GM23338 (cell line): ENCODE measurements at regions not wholly inside any gene's neighbourhood (a gene's known extent, or its start where the extent isn't known, plus 50 kb on each side); places are given as distances from the start of the nearest gene placed in this dataset.

ENCODE experiments used
- ATAC-seq: fragments of 200-7000 bp; cut with Tn5 transposase; 3 replicates; pipeline ENCODE4 v1.9.1; 2020
- DNase-seq: peaks from one replicate; pipeline ENCODE4 v3.0.0-alpha.2; 2015; ENCODE audit warnings: low spot score
- H2AFZ ChIP-seq: fragments of 200-600 bp; sonication (generic); 2 replicates; pipeline ENCODE4 v1.8.0; 2016; ENCODE audit warnings: antibody characterized with exemption, mild to moderate bottlenecking, moderate library complexity
- H3F3A ChIP-seq: fragments of 200-600 bp; sonication (generic); replicated peaks from 2 replicates; pipeline ENCODE4 v1.8.0; 2017; ENCODE audit warnings: antibody characterized with exemption, mixed run types, low read depth
- H3K27ac ChIP-seq: fragments of 200-600 bp; sonication (generic); 2 replicates; pipeline ENCODE4 v1.6.1; 2016; ENCODE audit warnings: low read depth
- H3K27me3 ChIP-seq: fragments of 200-600 bp; sonication (generic); 2 replicates; pipeline ENCODE4 v1.8.0; 2016; ENCODE audit warnings: mild to moderate bottlenecking, mixed run types, moderate library complexity; ENCODE audit not compliant: insufficient read depth
- H3K36me3 ChIP-seq: fragments of 200-600 bp; sonication (generic); 2 replicates; pipeline ENCODE4 v1.8.0; 2016; ENCODE audit warnings: mild to moderate bottlenecking; ENCODE audit not compliant: insufficient read depth
- H3K4me1 ChIP-seq: fragments of 200-600 bp; sonication (generic); 2 replicates; pipeline ENCODE4 v1.8.0; 2016; ENCODE audit warnings: mild to moderate bottlenecking, moderate library complexity; ENCODE audit not compliant: insufficient read depth
- H3K4me2 ChIP-seq: fragments of 200-600 bp; sonication (generic); 2 replicates; pipeline ENCODE4 v1.7.1; 2017; ENCODE audit warnings: mixed run types
- H3K4me3 ChIP-seq: fragments of 200-600 bp; sonication (generic); 2 replicates; pipeline ENCODE4 v1.6.1; 2016; ENCODE audit warnings: mixed run types
- H3K79me2 ChIP-seq: fragments of 200-600 bp; sonication (generic); replicated peaks from 2 replicates; pipeline ENCODE4 v1.8.0; 2017; ENCODE audit warnings: mild to moderate bottlenecking; ENCODE audit not compliant: insufficient read depth
- H3K9me2 ChIP-seq: fragments of 200-600 bp; sonication (generic); 2 replicates; pipeline ENCODE4 v1.8.0; 2017; ENCODE audit not compliant: insufficient read depth
- H4K20me1 ChIP-seq: fragments of 200-600 bp; sonication (generic); replicated peaks from 2 replicates; pipeline ENCODE4 v1.8.0; 2017; ENCODE audit warnings: mild to moderate bottlenecking; ENCODE audit not compliant: insufficient read depth
- H3K27ac Mint-ChIP-seq: 2 replicates; pipeline ENCODE4 v1.8.0; 2020; ENCODE audit warnings: inconsistent platforms, mild to moderate bottlenecking, moderate library complexity, mixed read lengths
- H3K27me3 Mint-ChIP-seq: 3 replicates; pipeline ENCODE4 v1.8.0; 2022; ENCODE audit warnings: low read depth, mild to moderate bottlenecking, moderate library complexity, mixed read lengths, inconsistent platforms; ENCODE audit not compliant: insufficient read depth, poor library complexity
- H3K36me3 Mint-ChIP-seq: 3 replicates; pipeline ENCODE4 v1.8.0; 2021; ENCODE audit warnings: low read depth, mild to moderate bottlenecking, inconsistent platforms, moderate library complexity, mixed read lengths
- H3K4me1 Mint-ChIP-seq: 3 replicates; pipeline ENCODE4 v1.8.0; 2020; ENCODE audit warnings: mild to moderate bottlenecking, inconsistent platforms, mixed read lengths
- H3K4me3 Mint-ChIP-seq: 3 replicates; pipeline ENCODE4 v1.8.0; 2021; ENCODE audit warnings: moderate library complexity, mild to moderate bottlenecking, inconsistent platforms, mixed read lengths
- H3K9me3 Mint-ChIP-seq: 3 replicates; pipeline ENCODE4 v1.8.0; 2020; ENCODE audit warnings: moderate library complexity, mild to moderate bottlenecking, inconsistent platforms, mixed read lengths
- CREB1 ChIP-seq: fragments of 250-450 bp; sonication (Bioruptor Pico); IDR thresholded peaks from 2 replicates; pipeline ENCODE4 v1.5.0; 2020; ENCODE audit warnings: low read depth, mild to moderate bottlenecking, moderate library complexity
- EZH2 ChIP-seq: fragments of 200-600 bp; sonication (generic); IDR thresholded peaks from one replicate; pipeline ENCODE4 v1.8.0; 2017; ENCODE audit warnings: antibody characterized with exemption, mild to moderate bottlenecking, low read depth; ENCODE audit not compliant: unreplicated experiment
- EZH2phosphoT487 ChIP-seq: fragments of 200-600 bp; sonication (generic); IDR thresholded peaks from one replicate; pipeline ENCODE4 v1.8.1; 2018; ENCODE audit warnings: antibody characterized with exemption; ENCODE audit not compliant: unreplicated experiment
- JUNB ChIP-seq: IDR thresholded peaks from one replicate; pipeline ENCODE4 v1.6.1; 2016; ENCODE audit warnings: antibody characterized with exemption; ENCODE audit not compliant: unreplicated experiment
- NANOG ChIP-seq: IDR thresholded peaks from 2 replicates; pipeline ENCODE4 v1.6.1; 2016; ENCODE audit warnings: antibody characterized with exemption, borderline replicate concordance
- POLR2AphosphoS5 ChIP-seq: IDR thresholded peaks from 2 replicates; pipeline ENCODE4 v1.6.1; 2016; ENCODE audit warnings: antibody characterized with exemption, low read depth
- STAT1 ChIP-seq: IDR thresholded peaks from one replicate; pipeline ENCODE4 v1.6.1; 2016; ENCODE audit warnings: antibody characterized with exemption; ENCODE audit not compliant: unreplicated experiment
- ZNF114 ChIP-seq: fragments of 250-450 bp; sonication (Bioruptor Pico); IDR thresholded peaks from 2 replicates; pipeline ENCODE4 v1.5.0; 2020; ENCODE audit warnings: mild to moderate bottlenecking, moderate library complexity
- ZNF331 ChIP-seq: fragments of 250-450 bp; sonication (Bioruptor Pico); IDR thresholded peaks from 2 replicates; pipeline ENCODE4 v1.5.0; 2020; ENCODE audit warnings: low read depth, mild to moderate bottlenecking, moderate library complexity
- TF ChIP-seq, protein P1 (sequence below), 2 experiments: fragments of 200-600 bp in 1 of 2; sonication (generic) in 1 of 2; conservative IDR thresholded peaks; 2 replicates each; pipeline versions ENCODE4 v1.5.1 to v1.6.1; 2016 to 2017; ENCODE audit warnings: antibody characterized with exemption in 2 of 2, low read depth in 2 of 2, mild to moderate bottlenecking in 2 of 2, moderate library complexity in 1 of 2
- TF ChIP-seq, protein P2 (sequence below): IDR thresholded peaks from 2 replicates; pipeline ENCODE4 v1.6.1; 2016; ENCODE audit warnings: antibody characterized with exemption
- TF ChIP-seq, protein P3 (sequence below): IDR thresholded peaks from one replicate; pipeline ENCODE4 v1.6.1; 2018; ENCODE audit warnings: antibody characterized with exemption; ENCODE audit not compliant: unreplicated experiment
- TF ChIP-seq, protein P4 (sequence below): fragments of 250-450 bp; sonication (Bioruptor Pico); IDR thresholded peaks from 2 replicates; pipeline ENCODE4 v1.5.0; 2020; ENCODE audit warnings: mild to moderate bottlenecking, moderate library complexity

- Histone ChIP-seq H3K27ac (no peak overlapping the region), H3K27me3 (no peaks in the 10 kb centered on the region), H2AFZ (no peak overlapping the region), H3F3A (no peaks in the 10 kb centered on the region), H3K36me3 (no peaks in the 10 kb centered on the region), H3K79me2 (no peaks in the 10 kb centered on the region), H3K4me1 (no peaks in the 10 kb centered on the region), H3K4me3 (no peak overlapping the region), H3K9me2 (no peaks in the 10 kb centered on the region), H4K20me1 (no peaks in the 10 kb centered on the region), H3K4me2 (no peak overlapping the region)
- H3K4me1 Mint-ChIP-seq = peaks cover 18% of the 10 kb centered on the region
- ATAC-seq (no peak), DNase-seq (no peak)
- H3K27me3 Mint-ChIP-seq = peaks cover 9% of the 10 kb centered on the region
- 0 out of 3 replicates have a peak, but pooled peaks cover 4% of the 10 kb centered on the region for H3K36me3 Mint-ChIP-seq
- no peak for TF ChIP-seq JUNB
- TF ChIP-seq EZH2phosphoT487 = no peak
- TF ChIP-seq ZNF114 (CRISPR knock-in tag) = no peak
- TF ChIP-seq, protein P1, sequence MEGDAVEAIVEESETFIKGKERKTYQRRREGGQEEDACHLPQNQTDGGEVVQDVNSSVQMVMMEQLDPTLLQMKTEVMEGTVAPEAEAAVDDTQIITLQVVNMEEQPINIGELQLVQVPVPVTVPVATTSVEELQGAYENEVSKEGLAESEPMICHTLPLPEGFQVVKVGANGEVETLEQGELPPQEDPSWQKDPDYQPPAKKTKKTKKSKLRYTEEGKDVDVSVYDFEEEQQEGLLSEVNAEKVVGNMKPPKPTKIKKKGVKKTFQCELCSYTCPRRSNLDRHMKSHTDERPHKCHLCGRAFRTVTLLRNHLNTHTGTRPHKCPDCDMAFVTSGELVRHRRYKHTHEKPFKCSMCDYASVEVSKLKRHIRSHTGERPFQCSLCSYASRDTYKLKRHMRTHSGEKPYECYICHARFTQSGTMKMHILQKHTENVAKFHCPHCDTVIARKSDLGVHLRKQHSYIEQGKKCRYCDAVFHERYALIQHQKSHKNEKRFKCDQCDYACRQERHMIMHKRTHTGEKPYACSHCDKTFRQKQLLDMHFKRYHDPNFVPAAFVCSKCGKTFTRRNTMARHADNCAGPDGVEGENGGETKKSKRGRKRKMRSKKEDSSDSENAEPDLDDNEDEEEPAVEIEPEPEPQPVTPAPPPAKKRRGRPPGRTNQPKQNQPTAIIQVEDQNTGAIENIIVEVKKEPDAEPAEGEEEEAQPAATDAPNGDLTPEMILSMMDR (conservative IDR thresholded peaks at IDR 0.05; ENCODE audit: low read depth in 2 of 2) = no peak
- TF ChIP-seq, protein P2, sequence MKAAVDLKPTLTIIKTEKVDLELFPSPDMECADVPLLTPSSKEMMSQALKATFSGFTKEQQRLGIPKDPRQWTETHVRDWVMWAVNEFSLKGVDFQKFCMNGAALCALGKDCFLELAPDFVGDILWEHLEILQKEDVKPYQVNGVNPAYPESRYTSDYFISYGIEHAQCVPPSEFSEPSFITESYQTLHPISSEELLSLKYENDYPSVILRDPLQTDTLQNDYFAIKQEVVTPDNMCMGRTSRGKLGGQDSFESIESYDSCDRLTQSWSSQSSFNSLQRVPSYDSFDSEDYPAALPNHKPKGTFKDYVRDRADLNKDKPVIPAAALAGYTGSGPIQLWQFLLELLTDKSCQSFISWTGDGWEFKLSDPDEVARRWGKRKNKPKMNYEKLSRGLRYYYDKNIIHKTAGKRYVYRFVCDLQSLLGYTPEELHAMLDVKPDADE = no peak
- TF ChIP-seq NANOG = no peak
- TF ChIP-seq, protein P3, sequence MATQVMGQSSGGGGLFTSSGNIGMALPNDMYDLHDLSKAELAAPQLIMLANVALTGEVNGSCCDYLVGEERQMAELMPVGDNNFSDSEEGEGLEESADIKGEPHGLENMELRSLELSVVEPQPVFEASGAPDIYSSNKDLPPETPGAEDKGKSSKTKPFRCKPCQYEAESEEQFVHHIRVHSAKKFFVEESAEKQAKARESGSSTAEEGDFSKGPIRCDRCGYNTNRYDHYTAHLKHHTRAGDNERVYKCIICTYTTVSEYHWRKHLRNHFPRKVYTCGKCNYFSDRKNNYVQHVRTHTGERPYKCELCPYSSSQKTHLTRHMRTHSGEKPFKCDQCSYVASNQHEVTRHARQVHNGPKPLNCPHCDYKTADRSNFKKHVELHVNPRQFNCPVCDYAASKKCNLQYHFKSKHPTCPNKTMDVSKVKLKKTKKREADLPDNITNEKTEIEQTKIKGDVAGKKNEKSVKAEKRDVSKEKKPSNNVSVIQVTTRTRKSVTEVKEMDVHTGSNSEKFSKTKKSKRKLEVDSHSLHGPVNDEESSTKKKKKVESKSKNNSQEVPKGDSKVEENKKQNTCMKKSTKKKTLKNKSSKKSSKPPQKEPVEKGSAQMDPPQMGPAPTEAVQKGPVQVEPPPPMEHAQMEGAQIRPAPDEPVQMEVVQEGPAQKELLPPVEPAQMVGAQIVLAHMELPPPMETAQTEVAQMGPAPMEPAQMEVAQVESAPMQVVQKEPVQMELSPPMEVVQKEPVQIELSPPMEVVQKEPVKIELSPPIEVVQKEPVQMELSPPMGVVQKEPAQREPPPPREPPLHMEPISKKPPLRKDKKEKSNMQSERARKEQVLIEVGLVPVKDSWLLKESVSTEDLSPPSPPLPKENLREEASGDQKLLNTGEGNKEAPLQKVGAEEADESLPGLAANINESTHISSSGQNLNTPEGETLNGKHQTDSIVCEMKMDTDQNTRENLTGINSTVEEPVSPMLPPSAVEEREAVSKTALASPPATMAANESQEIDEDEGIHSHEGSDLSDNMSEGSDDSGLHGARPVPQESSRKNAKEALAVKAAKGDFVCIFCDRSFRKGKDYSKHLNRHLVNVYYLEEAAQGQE = no peak
- no peak for TF ChIP-seq POLR2AphosphoS5
- TF ChIP-seq CREB1 (CRISPR knock-in tag) = no peak
- TF ChIP-seq EZH2 = no peak
- no peak for TF ChIP-seq ZNF331 (CRISPR knock-in tag)
- no peak for TF ChIP-seq STAT1
- TF ChIP-seq, protein P4, sequence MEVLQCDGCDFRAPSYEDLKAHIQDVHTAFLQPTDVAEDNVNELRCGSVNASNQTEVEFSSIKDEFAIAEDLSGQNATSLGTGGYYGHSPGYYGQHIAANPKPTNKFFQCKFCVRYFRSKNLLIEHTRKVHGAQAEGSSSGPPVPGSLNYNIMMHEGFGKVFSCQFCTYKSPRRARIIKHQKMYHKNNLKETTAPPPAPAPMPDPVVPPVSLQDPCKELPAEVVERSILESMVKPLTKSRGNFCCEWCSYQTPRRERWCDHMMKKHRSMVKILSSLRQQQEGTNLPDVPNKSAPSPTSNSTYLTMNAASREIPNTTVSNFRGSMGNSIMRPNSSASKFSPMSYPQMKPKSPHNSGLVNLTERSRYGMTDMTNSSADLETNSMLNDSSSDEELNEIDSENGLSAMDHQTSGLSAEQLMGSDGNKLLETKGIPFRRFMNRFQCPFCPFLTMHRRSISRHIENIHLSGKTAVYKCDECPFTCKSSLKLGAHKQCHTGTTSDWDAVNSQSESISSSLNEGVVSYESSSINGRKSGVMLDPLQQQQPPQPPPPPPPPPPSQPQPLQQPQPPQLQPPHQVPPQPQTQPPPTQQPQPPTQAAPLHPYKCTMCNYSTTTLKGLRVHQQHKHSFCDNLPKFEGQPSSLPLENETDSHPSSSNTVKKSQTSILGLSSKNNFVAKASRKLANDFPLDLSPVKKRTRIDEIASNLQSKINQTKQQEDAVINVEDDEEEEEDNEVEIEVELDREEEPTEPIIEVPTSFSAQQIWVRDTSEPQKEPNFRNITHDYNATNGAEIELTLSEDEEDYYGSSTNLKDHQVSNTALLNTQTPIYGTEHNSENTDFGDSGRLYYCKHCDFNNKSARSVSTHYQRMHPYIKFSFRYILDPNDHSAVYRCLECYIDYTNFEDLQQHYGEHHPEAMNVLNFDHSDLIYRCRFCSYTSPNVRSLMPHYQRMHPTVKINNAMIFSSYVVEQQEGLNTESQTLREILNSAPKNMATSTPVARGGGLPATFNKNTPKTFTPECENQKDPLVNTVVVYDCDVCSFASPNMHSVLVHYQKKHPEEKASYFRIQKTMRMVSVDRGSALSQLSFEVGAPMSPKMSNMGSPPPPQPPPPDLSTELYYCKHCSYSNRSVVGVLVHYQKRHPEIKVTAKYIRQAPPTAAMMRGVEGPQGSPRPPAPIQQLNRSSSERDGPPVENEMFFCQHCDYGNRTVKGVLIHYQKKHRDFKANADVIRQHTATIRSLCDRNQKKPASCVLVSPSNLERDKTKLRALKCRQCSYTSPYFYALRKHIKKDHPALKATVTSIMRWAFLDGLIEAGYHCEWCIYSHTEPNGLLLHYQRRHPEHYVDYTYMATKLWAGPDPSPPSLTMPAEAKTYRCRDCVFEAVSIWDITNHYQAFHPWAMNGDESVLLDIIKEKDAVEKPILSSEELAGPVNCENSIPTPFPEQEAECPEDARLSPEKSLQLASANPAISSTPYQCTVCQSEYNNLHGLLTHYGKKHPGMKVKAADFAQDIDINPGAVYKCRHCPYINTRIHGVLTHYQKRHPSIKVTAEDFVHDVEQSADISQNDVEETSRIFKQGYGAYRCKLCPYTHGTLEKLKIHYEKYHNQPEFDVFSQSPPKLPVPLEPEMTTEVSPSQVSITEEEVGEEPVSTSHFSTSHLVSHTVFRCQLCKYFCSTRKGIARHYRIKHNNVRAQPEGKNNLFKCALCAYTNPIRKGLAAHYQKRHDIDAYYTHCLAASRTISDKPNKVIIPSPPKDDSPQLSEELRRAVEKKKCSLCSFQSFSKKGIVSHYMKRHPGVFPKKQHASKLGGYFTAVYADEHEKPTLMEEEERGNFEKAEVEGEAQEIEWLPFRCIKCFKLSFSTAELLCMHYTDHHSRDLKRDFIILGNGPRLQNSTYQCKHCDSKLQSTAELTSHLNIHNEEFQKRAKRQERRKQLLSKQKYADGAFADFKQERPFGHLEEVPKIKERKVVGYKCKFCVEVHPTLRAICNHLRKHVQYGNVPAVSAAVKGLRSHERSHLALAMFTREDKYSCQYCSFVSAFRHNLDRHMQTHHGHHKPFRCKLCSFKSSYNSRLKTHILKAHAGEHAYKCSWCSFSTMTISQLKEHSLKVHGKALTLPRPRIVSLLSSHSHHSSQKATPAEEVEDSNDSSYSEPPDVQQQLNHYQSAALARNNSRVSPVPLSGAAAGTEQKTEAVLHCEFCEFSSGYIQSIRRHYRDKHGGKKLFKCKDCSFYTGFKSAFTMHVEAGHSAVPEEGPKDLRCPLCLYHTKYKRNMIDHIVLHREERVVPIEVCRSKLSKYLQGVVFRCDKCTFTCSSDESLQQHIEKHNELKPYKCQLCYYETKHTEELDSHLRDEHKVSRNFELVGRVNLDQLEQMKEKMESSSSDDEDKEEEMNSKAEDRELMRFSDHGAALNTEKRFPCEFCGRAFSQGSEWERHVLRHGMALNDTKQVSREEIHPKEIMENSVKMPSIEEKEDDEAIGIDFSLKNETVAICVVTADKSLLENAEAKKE (CRISPR knock-in tag) = no peak
- H3K4me3 Mint-ChIP-seq = no peak overlapping the region
- peaks cover 27% of the 10 kb centered on the region for H3K9me3 Mint-ChIP-seq
- no peak overlapping the region for H3K27ac Mint-ChIP-seq
These were observed 476.5 kb downstream of the PTPRU start for GRCh38 chr1:29712801-29713200.
